ENCODE measurements at regions not wholly inside any gene's neighbourhood (a gene's known extent, or its start where the extent isn't known, plus 50 kb on each side); places are given as distances from the start of the nearest gene placed in this dataset.
"Not testable (repeated sequence)": the region's sequence is repeated elsewhere in the genome, so short reads cannot be mapped to it uniquely, and the experiment has no call there.

DNA sequence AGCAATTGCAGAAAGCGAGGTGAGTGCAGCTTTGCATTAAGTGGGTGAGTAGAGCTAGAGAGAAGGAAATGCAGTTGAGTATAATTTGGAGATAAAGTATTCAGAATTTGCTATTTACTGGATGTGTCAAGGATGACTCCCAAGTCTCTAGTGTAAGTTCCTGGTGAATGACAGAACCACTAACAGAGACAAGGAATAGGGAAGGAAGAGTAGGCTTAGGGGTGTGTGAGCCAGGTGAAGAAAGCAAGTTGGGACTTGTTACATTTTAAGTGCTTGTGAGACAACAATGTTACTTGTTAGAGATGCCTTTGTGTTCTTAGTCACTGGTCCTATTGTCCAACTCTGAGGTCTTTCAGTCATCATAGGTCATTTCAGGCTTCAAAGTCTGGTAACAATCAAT is 70.8 kb downstream of the TBC1D26 start:
- in situ Hi-C loops (cut with MboI; ENCODE audit: low sequenced_read_pairs), result not testable (repeated sequence)

DNA sequence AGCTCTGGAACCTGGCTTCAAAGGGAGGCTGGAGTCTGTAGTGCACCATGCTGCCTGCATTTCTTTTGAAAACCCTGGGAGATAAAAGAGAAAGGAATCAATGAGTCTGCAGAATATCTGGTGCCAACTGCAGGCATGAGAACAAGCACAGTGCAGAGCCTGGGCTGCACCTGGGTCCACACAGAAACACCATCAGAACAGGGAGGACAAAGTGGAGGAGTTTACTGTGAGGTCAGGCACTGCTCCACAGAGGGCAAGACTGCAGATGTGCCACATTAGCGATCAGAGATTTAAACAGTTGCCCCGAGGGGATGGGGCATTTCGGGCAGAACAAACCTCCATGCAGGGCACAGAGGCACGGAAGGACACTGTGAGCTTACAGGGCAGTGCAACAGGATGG is 74.7 kb downstream of the TBC1D26 start:
- in situ Hi-C loops (cut with MboI; ENCODE audit: low sequenced_read_pairs), result not testable (repeated sequence)

DNA sequence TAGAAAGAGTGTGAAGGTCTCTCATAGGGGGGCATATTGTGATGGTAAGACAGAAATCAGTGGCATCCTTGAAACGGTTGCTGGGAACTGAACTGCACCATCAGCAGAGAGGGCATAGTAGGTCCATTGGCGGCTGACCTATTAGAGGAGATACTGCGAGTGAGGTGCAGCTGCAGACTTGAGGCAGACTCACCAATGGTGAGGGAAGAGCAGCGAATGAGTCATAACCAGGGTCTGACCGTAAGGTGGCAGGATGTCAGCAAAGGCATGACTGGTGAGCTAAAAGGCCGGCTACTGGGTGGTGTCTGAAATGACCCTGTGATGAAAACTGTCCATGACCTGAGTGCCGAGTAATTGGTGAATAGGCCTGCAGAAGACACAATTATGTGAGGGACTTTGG is 81.3 kb downstream of the TBC1D26 start:
- in situ Hi-C loops (cut with MboI; ENCODE audit: low sequenced_read_pairs), result not testable (repeated sequence)

DNA sequence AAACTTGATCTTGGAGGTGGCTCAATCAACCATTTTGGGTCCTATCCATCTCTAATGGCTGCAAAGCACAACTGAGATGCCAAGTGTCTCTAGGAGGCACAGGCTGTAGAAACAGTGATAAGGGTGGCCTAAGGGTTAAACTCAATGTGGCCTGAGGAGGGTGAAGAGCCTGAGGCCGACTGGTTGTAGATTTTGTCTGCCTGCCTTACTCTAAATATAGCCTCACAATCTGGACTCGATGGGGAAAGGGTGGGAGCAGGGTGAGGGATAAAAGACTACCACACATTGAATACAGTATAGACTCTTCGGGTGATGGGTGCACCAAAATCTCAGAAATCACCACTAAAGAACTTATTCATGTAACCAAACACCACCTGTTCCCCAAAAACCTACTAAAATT is 81.9 kb downstream of the TBC1D26 start:
- in situ Hi-C loops (cut with MboI; ENCODE audit: low sequenced_read_pairs), result not testable (repeated sequence)

DNA sequence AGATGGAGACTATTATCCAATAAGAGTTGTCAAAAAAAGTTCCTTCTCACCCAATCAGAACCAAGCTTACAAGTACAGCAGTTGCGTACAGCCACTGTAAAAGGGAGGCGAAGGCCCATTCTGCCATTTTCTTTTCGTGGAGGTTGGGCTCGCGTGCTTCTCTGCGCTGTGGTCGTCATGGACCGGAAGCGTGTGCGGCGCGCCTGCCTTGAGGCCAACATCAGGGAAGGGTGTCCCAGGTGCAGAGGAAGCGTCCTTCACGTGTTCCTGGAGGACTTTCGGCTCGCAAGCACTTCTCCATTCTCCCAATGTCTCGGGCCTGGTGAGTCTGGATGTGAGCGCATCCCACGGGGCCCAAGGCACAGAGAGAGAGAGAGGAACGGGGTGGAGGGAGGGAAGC is 85.8 kb downstream of the TBC1D26 start:
- in situ Hi-C loops (cut with MboI; ENCODE audit: low sequenced_read_pairs), result not testable (repeated sequence)

DNA sequence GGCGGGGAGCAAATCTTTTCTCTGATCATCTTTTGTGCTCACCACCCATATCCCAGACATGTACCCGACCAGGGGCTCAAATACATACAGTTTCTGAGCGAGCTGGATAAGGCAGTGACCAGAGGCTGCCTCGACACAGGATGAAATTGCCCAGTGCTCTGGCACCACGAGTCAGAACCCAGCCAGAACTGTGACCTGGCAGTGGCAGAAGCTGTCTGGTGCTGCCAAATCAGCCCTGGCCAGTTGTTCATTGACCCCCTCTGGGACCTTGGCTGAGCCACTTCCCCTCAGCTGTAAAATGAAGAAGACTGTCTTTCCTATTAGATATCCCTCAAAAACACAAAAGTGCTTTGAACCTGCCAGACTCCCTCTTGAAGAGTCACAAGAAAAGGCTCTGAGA is 90.2 kb downstream of the TBC1D26 start:
- in situ Hi-C loops (cut with MboI; ENCODE audit: low sequenced_read_pairs), result not testable (repeated sequence)

DNA sequence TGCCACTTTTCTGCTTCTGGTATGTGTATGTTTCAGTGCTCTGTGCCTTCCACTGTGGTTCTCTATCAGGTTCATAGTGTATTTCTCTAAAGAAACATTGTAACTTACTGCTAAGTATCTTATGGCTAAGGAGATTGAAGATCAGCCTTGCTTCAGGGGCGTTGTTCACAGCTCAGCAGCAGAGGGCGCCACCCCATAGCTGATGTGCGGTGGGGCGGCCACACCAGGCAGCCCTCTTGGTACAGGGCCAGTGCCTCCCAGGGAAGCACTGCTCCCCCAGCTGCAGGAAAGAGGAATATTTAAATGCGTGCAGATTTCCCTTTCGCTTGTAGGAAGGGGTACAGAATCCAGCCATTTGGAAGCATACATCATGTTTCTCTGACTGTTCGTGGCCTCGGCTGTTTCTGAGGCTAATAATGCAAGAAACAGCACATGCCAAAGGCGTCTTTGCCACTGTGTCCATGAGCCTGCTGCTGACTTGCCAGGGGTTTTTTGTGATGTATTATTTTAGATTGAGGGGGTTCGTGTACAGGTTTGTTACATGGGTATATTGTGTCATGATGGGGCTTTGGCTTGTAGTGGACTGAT is 96.7 kb downstream of the TBC1D26 start:
- in situ Hi-C loops (cut with MboI; ENCODE audit: low sequenced_read_pairs), result loop anchor here (25.0 kb wide), 1 partner anchor 158 kb away; the partner anchor contains the start of genes TTC19 and ZSWIM7

DNA sequence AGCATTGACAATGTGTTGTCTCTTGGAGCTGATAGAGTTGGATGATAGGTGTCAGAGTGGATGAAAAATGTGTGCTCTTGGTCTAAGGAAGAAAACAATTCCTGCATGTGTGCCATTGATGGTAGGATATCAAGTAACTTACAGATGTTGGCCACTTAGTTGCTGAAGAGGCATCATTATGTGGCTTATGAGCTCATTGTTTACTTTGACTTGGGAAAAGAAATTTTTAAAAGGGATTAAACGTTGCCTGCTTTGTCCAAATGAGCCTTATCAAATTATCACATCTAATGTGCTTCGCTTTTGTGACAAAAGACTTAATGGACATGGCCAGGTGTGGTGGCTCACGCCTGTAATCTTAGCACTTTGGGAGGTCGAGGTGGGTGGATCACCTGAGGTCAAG is 98.1 kb downstream of the TBC1D26 start:
- in situ Hi-C loops (cut with MboI; ENCODE audit: low sequenced_read_pairs), result loop anchor here (25.0 kb wide), 1 partner anchor 157 kb away; the partner anchor contains the start of genes TTC19 and ZSWIM7

DNA sequence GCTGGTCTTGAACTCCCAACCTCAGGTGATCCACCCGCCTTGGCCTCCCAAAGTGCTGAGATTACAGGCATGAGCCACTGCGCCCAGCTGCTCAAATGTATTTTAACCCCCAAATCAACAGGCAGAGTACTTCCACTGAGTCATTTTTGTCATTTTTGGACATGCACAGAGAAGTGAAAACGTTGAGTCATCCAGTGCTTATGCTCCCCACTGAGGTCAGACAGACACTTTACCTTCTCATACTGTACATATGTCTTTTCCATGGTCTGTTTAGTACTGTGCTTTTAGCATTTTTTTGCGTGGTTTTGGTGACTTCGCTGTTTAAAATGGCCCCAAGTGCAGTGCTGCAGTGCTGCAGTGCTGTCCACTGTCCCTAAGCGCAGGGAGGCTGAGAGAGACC is 99.1 kb downstream of the TBC1D26 start:
- in situ Hi-C loops (cut with MboI; ENCODE audit: low sequenced_read_pairs), result loop anchor here (25.0 kb wide), 1 partner anchor 156 kb away; the partner anchor contains the start of genes TTC19 and ZSWIM7

DNA sequence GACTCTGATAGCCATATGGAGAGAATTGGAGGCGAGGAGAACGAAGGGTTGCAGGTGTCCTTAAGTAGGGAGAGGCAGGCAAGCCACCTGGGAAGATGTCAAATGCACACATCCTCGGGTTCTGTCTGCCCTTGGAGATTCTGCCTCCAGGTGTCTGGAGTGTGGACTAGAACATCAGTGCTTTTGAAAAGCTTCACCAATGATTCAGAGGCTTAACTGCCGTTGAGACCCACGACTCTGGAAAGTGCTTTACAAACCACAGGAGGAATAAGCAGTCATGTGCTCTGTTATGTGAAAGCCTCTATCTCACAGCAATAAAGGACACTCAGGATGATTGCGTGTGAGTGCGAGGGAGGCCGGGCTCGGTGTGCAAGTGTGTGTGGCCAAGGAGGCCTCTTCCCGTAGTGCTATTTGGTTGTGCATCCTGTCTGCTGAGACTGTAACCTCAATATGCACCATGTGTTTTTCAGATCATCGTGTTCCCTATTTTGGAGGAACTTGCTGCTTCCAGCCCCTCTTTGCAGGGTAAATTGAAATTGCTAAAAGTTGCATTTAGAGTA is 100.9 kb downstream of the TBC1D26 start:
- in situ Hi-C loops (cut with MboI; ENCODE audit: low sequenced_read_pairs), result loop anchor here (25.0 kb wide), 1 partner anchor 154 kb away; the partner anchor contains the start of genes TTC19 and ZSWIM7

DNA sequence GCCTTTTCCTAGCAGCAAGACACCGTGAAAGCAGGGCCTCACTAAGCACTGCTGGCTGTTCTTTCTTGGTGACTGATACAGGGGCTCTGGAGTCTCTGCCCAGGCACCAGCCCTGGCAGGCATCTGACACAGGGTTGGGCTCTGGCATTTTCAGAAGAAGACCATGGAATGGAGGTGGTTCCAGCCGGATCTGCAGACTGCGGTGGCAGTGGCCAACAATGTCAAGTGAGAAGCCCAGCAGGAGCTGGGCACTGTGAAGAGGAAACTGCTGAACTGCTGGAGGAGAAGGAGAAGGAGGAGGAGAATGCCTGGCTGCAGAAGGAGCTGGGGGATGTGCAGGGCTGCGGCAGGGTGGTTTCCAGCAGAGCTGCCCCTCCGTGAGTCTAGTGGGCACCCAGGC is 101.8 kb downstream of the TBC1D26 start:
- in situ Hi-C loops (cut with MboI; ENCODE audit: low sequenced_read_pairs), result loop anchor here (25.0 kb wide), 1 partner anchor 153 kb away; the partner anchor contains the start of genes TTC19 and ZSWIM7

DNA sequence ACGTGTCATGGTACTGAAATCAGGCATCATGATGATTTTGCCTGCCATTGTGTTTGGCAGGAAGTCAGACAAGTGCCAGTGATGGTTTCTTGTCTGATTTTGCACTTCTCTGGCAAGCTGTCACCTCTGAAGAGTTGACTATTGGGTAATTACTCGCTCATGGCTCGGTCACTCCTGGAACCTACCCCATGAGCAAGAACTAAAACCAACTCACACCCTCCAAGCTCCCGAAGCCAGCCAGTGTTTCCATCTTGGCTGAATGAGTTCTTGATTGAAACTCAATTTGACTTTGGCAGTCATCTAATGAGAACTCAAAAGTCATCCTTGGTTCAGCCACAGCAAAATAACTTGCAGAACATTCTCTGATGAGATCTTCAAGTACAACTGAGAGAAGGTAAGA is 103.4 kb downstream of the TBC1D26 start:
- in situ Hi-C loops (cut with MboI; ENCODE audit: low sequenced_read_pairs), result loop anchor here (25.0 kb wide), 1 partner anchor 152 kb away; the partner anchor contains the start of genes TTC19 and ZSWIM7

DNA sequence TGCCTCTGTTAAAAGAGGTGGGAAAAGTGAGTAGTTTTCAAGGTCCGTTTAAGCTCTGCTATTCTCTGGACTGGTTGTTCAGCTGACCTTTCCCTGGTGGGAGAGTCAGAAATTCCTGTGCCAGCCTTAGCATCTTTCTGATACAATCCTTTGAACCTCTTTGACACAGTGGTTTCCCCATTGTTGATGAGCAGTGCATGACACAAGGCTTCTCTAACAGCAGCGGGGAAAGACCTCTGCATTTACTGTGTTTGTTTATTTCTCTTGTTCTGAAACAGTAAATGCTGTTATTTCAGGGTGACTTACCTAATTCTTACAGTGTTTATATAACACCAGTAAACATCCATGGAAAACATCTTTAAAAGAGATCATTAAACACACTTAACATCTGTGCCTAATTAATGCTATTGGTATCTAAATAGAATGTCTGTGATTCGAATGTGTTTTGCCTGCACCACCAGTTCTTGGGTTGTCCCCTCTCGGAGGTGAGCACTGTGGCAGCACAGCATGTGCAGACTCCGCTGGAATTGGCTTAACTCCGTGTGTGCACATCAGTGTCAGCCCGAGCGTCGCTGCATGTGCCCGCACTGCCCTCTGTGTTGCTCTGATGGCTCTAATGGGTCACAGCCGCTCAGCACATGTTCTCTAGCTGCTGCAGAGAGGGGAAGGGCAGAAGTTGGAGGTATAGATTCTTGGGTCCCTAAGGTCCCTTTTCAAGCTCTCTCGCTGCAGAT is 104.3 kb downstream of the TBC1D26 start:
- in situ Hi-C loops (cut with MboI; ENCODE audit: low sequenced_read_pairs), result loop anchor here (25.0 kb wide), 1 partner anchor 151 kb away; the partner anchor contains the start of genes TTC19 and ZSWIM7

DNA sequence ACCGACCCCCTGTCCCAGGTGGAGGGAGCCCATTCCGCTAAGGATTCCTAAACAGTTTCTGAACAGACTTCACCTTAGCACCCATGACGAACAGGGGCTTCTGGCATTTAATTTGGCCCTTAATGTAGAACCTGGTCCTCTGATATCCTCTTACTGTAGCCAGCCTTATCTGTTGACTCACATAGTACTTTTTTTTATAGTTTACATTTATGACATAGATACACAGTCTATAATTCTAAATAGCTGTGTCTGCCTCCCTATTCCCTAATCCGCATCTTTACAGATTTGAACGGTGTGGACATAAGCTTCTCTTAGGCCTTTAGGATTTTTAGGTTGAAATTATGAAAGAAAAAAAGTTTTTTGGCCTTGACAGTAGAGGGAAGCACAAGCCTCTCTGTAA is 104.9 kb downstream of the TBC1D26 start:
- in situ Hi-C loops (cut with MboI; ENCODE audit: low sequenced_read_pairs), result loop anchor here (25.0 kb wide), 1 partner anchor 150 kb away; the partner anchor contains the start of genes TTC19 and ZSWIM7

DNA sequence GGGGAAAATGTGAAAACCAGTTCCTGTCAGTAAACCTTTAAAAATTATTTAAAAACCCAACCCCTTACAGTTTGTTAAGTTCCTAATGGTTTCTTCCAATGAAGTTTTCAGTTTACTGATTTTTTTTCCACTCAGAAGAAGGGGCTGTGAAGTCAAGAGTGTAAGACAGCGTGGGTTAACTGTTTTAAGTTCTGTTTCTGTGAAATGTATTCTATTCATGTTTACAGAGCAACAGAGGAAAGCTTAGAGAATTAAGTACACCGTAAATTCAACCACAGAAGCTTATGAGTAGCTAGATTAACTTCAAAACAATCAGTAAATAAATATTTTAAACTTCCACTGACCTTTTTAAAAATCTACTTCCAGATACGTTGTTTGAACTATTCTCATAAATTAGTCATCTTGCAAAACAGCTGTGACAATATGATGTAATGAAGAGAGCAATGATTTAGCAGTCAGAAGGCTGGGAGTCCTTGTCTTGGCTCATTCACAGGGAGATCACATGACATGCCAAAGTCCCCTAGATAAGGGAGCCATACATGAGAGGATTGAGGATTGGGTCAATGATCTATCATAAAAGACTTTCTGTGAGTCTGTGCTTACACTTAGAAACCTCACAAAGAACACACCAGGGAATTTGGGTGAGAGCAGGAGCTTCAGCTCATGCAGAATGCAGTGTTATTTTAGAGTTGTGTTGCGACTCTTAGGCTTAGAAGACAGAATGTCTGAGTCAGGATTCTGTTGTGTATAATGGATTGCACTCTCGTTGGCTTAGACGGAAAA is 97.3 kb upstream of the ADORA2B start:
- in situ Hi-C loops (cut with MboI; ENCODE audit: low sequenced_read_pairs), result loop anchor here (25.0 kb wide), 1 partner anchor 140 kb away; the partner anchor contains the start of genes TTC19 and ZSWIM7

DNA sequence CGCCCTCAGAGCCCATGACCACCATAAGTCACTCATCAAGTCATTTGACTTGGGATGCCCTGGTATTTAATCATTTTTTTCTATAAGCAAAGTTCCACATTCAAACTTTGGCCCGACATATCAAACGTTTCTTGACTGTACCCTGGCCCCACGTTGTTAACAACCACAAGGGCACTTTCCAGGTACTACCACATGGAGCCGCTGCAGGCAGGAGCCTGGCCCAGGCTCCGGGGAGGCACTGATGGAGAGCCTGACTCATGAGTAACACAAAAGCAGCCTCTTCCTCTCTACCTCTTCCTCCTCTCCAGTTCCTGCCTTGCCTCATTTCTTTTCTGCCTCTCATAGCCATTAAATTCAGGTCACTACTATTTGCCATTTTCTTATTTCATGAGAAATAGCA is 95.9 kb upstream of the ADORA2B start:
- in situ Hi-C loops (cut with MboI; ENCODE audit: low sequenced_read_pairs), result loop anchor here (25.0 kb wide), 1 partner anchor 138 kb away; the partner anchor contains the start of genes TTC19 and ZSWIM7

DNA sequence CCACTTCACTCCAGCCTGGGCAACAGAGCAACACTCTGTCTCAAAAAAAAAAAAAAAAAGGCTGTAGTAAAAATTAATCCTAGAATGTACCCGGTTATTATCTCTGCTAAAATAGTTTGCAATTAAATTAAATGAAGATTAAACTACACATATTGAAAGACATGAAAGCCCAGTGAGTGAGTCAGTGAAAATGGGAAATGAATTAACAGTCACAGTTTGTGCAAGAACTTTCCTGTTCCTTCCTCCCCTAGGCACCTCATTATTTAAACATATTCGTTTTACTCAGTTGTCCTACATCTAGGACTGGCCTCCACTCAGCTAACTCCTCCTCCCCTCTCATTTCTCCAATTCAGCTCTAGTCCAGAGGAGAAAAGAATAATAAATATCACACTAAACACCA is 94.9 kb upstream of the ADORA2B start:
- in situ Hi-C loops (cut with MboI; ENCODE audit: low sequenced_read_pairs), result not testable (repeated sequence)

DNA sequence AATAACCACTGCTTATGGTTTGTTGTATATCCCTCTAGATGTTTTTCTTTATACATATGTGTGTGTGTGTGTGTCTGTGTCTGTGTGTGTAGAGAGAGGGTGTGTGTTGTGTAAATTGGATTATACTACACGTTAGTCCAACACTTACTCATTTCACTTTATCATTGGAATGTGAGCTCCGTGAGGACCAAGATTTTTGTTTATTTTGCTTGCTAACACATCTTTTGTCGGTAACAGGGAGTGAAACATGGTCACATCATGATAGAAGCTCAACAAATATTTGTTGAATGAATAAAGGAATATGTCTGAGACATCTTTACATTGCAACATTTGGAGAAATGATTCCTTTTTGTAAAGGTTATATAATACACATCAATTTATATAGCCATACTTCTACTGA is 94.2 kb upstream of the ADORA2B start:
- in situ Hi-C loops (cut with MboI; ENCODE audit: low sequenced_read_pairs), result not testable (repeated sequence)

DNA sequence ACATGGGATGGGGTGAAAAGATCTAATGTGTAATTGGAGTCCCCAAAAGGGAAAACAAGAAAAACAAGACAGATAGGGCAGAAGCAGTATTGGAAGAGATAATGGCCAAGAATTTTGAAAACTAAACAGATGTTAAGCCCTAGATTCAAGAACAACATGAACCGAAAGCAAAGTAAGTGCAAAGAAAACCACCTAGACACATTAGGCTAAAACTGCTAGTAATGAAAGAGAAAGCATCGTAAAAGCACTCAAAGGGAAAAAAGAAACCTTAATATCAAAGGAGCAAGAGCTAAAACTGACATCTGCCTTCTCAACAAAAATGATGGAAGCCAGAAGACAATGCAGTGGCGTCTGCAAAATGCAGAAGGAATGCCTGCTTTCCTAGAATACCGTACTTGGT is 92.1 kb upstream of the ADORA2B start:
- in situ Hi-C loops (cut with MboI; ENCODE audit: low sequenced_read_pairs), result not testable (repeated sequence)

DNA sequence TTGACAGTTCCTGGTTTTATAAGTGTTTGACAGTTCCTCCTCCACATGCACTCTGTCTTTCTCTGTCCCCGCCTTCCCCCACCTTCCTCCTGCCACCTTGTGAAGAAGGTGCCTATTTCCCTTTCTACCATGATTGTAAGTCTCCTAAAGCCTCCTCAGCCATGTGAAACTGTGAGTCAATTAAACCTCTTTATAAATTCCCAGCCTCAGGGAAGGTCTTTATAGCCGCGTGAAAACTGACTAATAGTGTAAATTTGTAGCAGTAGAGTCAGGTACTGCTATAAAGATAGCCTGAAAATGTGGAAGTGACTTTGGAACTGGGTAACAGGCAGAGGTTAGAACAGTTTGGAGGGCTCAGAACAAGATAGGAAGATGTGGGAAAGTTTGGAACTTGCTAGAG is 88.7 kb upstream of the ADORA2B start:
- in situ Hi-C loops (cut with MboI; ENCODE audit: low sequenced_read_pairs), result not testable (repeated sequence)

DNA sequence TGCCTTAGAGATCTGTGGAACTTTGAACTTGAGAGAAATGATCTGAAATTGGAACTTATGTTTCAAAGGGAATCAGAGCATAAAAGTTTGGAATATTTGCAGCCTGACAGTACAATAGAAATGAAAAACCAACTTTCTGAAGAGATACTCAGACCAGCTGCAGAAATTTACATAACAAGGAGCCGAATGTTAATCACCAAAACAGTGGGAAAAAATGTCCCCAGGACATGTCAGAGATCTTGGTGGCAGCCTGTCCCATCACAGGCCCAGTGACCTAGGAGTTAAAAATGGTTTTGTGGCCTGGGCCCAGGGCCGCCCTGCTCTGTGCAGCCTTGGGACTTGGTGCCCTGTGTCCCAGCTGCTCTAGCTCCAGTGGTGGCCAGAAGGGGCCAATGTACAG is 88.2 kb upstream of the ADORA2B start:
- in situ Hi-C loops (cut with MboI; ENCODE audit: low sequenced_read_pairs), result not testable (repeated sequence)

All from HL-60/S4 (cell line).